MM.1S (cell line): ENCODE measurements at regions not wholly inside any gene's neighbourhood (a gene's known extent, or its start where the extent isn't known, plus 50 kb on each side); places are given as distances from the start of the nearest gene placed in this dataset.
"Not testable (repeated sequence)": the region's sequence is repeated elsewhere in the genome, so short reads cannot be mapped to it uniquely, and the experiment has no call there.

Source experiments
- DNase-seq: peaks from one replicate; pipeline ENCODE4 v3.0.0-alpha.2; 2015
- H2AFZ ChIP-seq: fragments of 300-600 bp; sonication (generic); 2 replicates; pipeline ENCODE4 v1.6.0; 2016; ENCODE audit warnings: antibody characterized with exemption, low read length
- H3F3A ChIP-seq: fragments of 300-600 bp; sonication (generic); 2 replicates; pipeline ENCODE4 v1.6.1; 2016; ENCODE audit warnings: mild to moderate bottlenecking, antibody characterized with exemption, low read length, moderate library complexity, mixed read lengths; ENCODE audit not compliant: insufficient read depth
- H3K27ac ChIP-seq: fragments of 300-600 bp; sonication (generic); 2 replicates; pipeline ENCODE4 v1.5.1; 2016; ENCODE audit warnings: mild to moderate bottlenecking, low read length
- H3K27me3 ChIP-seq: fragments of 300-600 bp; sonication (generic); replicated peaks from 2 replicates; pipeline ENCODE4 v1.6.0; 2016; ENCODE audit warnings: low read length; ENCODE audit not compliant: insufficient read depth
- H3K36me3 ChIP-seq: fragments of 300-600 bp; sonication (generic); replicated peaks from 2 replicates; pipeline ENCODE4 v1.6.1; 2016; ENCODE audit warnings: mild to moderate bottlenecking, low read length, mixed read lengths; ENCODE audit not compliant: insufficient read depth
- H3K4me1 ChIP-seq: fragments of 300-600 bp; sonication (generic); 2 replicates; pipeline ENCODE4 v1.6.1; 2016; ENCODE audit warnings: low read length, mixed read lengths
- H3K4me2 ChIP-seq: fragments of 300-600 bp; sonication (generic); 2 replicates; pipeline ENCODE4 v1.6.0; 2016; ENCODE audit warnings: low read depth, low read length
- H3K4me3 ChIP-seq: fragments of 300-600 bp; sonication (generic); 2 replicates; pipeline ENCODE4 v1.5.1; 2016; ENCODE audit warnings: low read length, mixed read lengths
- H3K79me2 ChIP-seq: fragments of 300-600 bp; sonication (generic); 2 replicates; pipeline ENCODE4 v1.6.1; 2016; ENCODE audit warnings: mixed run types, low read length, mixed read lengths
- H3K9ac ChIP-seq: fragments of 300-600 bp; sonication (generic); 2 replicates; pipeline ENCODE4 v1.6.1; 2016; ENCODE audit warnings: low read length, mixed read lengths
- H3K9me2 ChIP-seq: fragments of 300-600 bp; sonication (generic); replicated peaks from 2 replicates; pipeline ENCODE4 v1.6.1; 2016; ENCODE audit warnings: mild to moderate bottlenecking, low read length, mixed read lengths; ENCODE audit not compliant: insufficient read depth
- H3K9me3 ChIP-seq: fragments of 300-600 bp; sonication (generic); replicated peaks from 2 replicates; pipeline ENCODE4 v1.6.1; 2016; ENCODE audit warnings: mild to moderate bottlenecking, low read length, mixed read lengths; ENCODE audit not compliant: insufficient read depth
- H4K20me1 ChIP-seq: fragments of 300-600 bp; sonication (generic); 2 replicates; pipeline ENCODE4 v1.6.1; 2016; ENCODE audit warnings: mild to moderate bottlenecking, low read length, moderate library complexity, mixed read lengths; ENCODE audit not compliant: insufficient read depth
- EZH2phosphoT487 ChIP-seq: fragments of 300-600 bp; sonication (generic); IDR thresholded peaks from 2 replicates; pipeline ENCODE4 v1.6.1; 2018; ENCODE audit warnings: antibody characterized with exemption, low read length
- TF ChIP-seq, protein P1 (sequence below): fragments of 300-600 bp; sonication (generic); IDR thresholded peaks from 2 replicates; pipeline ENCODE4 v1.5.1; 2016; ENCODE audit warnings: antibody characterized with exemption, low read length, mixed read lengths

DNA sequence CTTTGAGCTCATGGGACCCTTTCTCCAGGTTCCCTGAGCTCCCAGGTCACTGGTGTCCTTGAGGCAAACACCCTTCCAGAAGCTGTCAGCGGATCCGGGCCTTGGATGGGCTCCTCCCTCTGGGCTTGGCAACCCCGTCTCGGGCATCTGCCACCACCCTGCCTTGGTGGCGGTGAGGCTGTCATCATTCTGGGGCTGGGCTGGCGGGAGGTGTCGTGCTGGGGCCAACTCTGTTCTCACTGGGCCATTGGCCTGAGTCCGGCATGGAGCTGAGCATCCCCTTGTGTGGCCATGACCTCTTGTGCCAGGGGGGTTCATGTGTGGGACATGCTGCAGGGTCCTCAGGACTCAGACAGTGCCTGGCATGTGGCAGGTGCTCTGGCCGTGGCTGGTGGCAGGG is 197.6 kb downstream of the LAT start:
- TF ChIP-seq, protein P1, sequence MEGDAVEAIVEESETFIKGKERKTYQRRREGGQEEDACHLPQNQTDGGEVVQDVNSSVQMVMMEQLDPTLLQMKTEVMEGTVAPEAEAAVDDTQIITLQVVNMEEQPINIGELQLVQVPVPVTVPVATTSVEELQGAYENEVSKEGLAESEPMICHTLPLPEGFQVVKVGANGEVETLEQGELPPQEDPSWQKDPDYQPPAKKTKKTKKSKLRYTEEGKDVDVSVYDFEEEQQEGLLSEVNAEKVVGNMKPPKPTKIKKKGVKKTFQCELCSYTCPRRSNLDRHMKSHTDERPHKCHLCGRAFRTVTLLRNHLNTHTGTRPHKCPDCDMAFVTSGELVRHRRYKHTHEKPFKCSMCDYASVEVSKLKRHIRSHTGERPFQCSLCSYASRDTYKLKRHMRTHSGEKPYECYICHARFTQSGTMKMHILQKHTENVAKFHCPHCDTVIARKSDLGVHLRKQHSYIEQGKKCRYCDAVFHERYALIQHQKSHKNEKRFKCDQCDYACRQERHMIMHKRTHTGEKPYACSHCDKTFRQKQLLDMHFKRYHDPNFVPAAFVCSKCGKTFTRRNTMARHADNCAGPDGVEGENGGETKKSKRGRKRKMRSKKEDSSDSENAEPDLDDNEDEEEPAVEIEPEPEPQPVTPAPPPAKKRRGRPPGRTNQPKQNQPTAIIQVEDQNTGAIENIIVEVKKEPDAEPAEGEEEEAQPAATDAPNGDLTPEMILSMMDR, result no peak
- TF ChIP-seq EZH2phosphoT487, result no peak
- Histone ChIP-seq H3K4me2 (no peak overlapping the region), H4K20me1 (no peaks in the 10 kb centered on the region), H3K4me3 (no peak overlapping the region), H3K27ac (no peak overlapping the region), H3K9me2 (no peaks in the 10 kb centered on the region), H3K27me3 (peaks cover 37% of the 10 kb centered on the region), H3K9me3 (no peaks in the 10 kb centered on the region), H3F3A (no peaks in the 10 kb centered on the region), H3K9ac (no peak overlapping the region), H3K4me1 (no peaks in the 10 kb centered on the region), H3K79me2 (no peaks in the 10 kb centered on the region), H2AFZ (no peak overlapping the region), H3K36me3 (no peaks in the 10 kb centered on the region)
- no peak for DNase-seq

DNA sequence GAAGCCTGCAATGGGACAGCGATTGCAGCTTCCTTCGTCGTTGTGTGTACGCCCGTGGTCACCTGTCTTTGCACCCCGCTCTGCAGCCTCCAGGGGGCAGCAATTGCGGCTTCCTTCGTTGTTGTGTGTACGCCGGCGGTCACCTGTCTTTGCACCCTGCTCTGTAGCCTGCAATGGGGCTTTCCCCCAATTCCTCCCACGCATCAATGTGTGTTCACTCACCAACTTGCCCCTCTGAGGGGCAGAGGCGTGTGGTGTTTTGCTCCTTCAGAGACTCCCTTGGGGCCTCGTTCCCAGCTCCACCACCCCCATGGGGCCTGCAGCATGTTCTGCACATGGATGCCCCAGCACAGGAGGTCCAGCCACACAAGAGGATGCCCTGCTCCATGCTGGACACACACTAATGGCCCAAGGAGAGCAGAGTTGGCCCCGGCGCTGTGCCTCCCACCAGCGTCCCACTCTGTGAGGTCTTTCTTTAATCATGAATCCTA is 197.1 kb downstream of the LAT start:
- H3K27ac ChIP-seq, H3K9me2 ChIP-seq, H3K36me3 ChIP-seq, H3K79me2 ChIP-seq, H3K4me3 ChIP-seq, H3K9ac ChIP-seq, DNase-seq, H3K4me2 ChIP-seq, H2AFZ ChIP-seq, H3F3A ChIP-seq, H4K20me1 ChIP-seq, H3K9me3 ChIP-seq, H3K4me1 ChIP-seq: not testable (repeated sequence)
- H3K27me3 ChIP-seq, result peaks cover 37% of the 10 kb centered on the region

DNA sequence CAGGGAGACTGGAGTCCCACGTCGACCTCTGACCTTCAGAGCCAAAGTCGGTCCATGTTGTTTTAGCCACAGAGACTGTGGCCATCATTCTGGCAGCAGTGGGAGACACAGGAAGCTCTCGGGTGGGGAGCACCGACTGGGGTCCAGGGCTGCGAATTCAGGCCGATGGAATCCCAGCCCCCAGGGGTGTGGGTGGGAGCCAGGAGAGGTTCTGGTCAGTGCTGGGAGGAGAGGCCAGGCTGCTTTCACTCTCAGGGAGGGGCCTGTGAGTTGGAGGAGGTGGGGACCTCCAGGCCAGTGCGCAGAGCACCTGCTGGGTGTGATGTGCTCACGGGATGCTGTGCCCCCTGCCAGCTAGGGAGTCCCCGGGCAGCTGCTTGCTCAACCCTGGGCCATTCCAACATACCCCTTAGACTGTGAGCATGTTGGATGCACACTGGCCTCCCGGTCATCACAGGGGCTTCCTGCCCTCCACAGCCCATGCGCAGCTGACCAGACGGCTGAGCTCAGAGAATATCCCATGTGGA is 196.5 kb downstream of the LAT start:
- not testable (repeated sequence) for H3K9me2 ChIP-seq, H3K9me3 ChIP-seq, H3K4me3 ChIP-seq, H3K79me2 ChIP-seq, H2AFZ ChIP-seq, H3K4me2 ChIP-seq, H3K36me3 ChIP-seq, H3K4me1 ChIP-seq, H4K20me1 ChIP-seq, DNase-seq, H3F3A ChIP-seq, H3K27ac ChIP-seq, H3K9ac ChIP-seq
- peaks cover 38% of the 10 kb centered on the region for H3K27me3 ChIP-seq

DNA sequence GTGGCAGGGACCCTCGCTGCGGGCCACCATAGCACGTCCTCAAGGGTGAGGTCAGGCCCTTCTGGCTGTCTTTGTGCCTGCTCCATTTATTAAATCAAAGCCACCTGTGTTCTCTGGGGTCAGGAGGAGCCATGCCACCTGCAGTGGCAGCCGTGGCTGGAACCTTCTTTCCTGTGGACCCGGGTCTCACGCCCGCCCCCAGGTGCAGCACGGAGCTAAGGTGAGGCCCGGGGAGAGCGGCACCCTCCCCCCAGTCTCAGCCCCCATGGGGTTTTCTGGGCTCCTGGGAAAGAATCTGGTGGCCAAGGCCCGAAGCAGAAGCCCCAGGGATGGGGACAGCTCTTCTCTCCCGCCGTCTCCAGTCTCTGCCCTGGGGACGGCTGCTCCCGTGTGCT is 195.4 kb downstream of the LAT start:
- H3K4me1 ChIP-seq, H3K79me2 ChIP-seq, H4K20me1 ChIP-seq, H3K4me3 ChIP-seq, H3K9ac ChIP-seq, H3K9me3 ChIP-seq, DNase-seq, H3K27ac ChIP-seq, H3K4me2 ChIP-seq, H3K9me2 ChIP-seq, H3F3A ChIP-seq, H3K36me3 ChIP-seq, H2AFZ ChIP-seq: not testable (repeated sequence)
- H3K27me3 ChIP-seq, result peaks cover 47% of the 10 kb centered on the region

DNA sequence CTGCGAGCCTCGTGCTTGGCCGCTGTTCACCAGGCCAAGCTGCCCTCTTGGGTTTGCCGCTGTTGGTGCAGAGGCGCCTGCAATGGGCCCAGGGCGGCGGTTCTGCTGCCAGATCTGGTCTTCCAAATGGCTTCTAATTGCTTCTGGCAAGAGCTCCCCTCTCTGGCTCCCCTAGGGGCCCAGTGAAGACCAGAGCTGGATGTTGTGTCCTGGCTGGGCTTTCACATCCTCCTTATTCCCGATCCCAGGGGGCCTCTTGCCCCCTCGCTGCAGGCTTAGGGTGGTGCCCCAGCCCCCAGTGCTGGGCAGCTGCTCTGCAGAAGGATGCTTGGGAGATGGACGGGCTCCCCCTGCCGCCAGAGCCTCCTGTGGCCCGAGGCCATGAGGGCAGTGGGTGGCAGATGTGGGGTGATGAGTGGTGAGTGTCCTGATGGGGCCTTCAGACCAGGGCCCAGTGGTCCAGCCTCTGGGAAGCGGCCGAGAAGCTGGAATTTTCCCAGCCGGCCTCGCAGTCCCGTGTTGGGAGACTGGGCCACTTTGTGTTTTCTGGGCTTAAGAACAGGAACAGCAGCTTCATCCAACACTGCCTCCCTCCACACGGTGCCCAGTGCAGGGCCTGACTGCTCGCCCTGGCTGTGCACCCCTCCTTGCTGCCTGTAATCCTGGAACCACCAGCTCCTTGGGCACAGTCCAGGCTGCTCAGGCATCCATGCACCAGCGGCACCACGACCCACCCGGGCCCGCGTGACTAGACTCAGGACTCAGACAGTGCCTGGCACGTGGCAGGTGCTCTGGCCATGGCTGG is 194.8 kb downstream of the LAT start:
- H3K27me3 ChIP-seq, result peaks cover 42% of the 10 kb centered on the region
- H3K79me2 ChIP-seq, H3K9ac ChIP-seq, H3K27ac ChIP-seq, H3K4me1 ChIP-seq, H2AFZ ChIP-seq, H3K9me3 ChIP-seq, H3K9me2 ChIP-seq, H3K4me3 ChIP-seq, H3F3A ChIP-seq, H3K36me3 ChIP-seq, H3K4me2 ChIP-seq, DNase-seq, H4K20me1 ChIP-seq: not testable (repeated sequence)

DNA sequence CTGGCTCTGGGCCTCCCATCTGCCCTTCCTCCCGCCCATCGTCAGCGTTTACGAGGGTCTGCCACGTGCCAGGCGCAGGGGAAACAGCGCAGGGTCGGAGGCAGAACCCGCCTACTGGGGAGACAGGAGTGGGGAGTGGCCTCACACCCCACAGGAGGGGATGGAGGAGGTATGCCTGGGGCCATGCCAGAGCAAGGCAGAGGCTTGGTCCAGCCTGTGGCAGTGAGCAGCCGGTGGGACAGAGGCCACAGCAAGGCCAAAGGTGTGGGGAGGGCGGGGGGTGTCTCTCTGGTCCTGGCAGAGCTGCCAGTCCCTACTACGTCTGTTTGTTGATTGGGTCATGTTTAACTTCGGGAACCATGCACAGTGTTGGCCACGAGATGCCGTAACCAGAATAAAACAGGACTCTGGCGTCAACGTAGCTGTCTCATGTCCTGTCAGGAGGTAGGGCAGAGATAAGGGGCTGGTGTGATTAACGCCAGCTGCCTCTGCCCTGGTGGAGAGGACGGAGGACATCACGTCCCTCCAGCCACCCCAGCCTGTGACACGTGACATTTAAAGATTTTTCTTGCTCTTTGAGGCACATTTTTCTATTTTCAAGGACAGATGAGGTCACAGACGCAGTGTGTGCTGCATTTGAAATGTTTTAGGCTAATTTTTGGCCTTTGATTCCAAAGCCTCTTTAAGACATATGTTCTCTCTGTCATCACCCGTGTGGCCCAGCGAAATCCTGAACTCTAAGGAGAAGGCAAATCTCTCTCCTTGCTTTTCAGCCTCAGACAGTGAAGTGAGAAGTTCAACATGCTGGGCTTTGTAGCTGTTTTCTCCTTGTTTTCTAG is 193.3 kb downstream of the LAT start:
- not testable (repeated sequence) for H3K27ac ChIP-seq, H3K9me3 ChIP-seq, H3K4me1 ChIP-seq, H3K36me3 ChIP-seq, H3K9ac ChIP-seq, H3K4me3 ChIP-seq, H3K4me2 ChIP-seq, H2AFZ ChIP-seq, H3K79me2 ChIP-seq, H4K20me1 ChIP-seq, H3F3A ChIP-seq, H3K9me2 ChIP-seq, DNase-seq
- peaks cover 38% of the 10 kb centered on the region for H3K27me3 ChIP-seq
